CD14-positive monocyte (primary cell): ENCODE measurements at regions not wholly inside any gene's neighbourhood (a gene's known extent, or its start where the extent isn't known, plus 50 kb on each side); places are given as distances from the start of the nearest gene placed in this dataset.

Source experiments
- DNase-seq, 3 donors: peaks; one replicate each; pipeline ENCODE4 v3.0.0-alpha.2; 2011 to 2022
- H2AFZ ChIP-seq: 2 replicates; pipeline ENCODE4 v1.6.0; 2012; ENCODE audit warnings: mild to moderate bottlenecking, low read depth, low read length, inconsistent platforms; ENCODE audit not compliant: insufficient read depth, poor library complexity, severe bottlenecking
- H3K27ac ChIP-seq, 2 donors: 1 replicate in 1 of 2; 2 replicates in 1 of 2; pipeline ENCODE4 v1.5.1; 2012 to 2013; ENCODE audit warnings: low read length in 2 of 2, control low read depth in 1 of 2, inconsistent platforms in 1 of 2, low read depth in 1 of 2, mild to moderate bottlenecking in 1 of 2
- H3K27me3 ChIP-seq, 2 donors: one replicate each; pipeline versions ENCODE4 v1.6.0 to v1.6.1; 2011 to 2013; ENCODE audit warnings: low read length in 2 of 2; ENCODE audit not compliant: control insufficient read depth in 2 of 2, insufficient read depth in 2 of 2
- H3K36me3 ChIP-seq, 2 donors: replicated peaks in 1 of 2; 1 replicate in 1 of 2; 2 replicates in 1 of 2; pipeline versions ENCODE4 v1.5.1 to v1.6.1; 2012 to 2013; ENCODE audit warnings: low read length in 2 of 2, control low read depth in 1 of 2, inconsistent platforms in 1 of 2, mild to moderate bottlenecking in 1 of 2; ENCODE audit not compliant: insufficient read depth in 2 of 2, control insufficient read depth in 1 of 2
- H3K4me1 ChIP-seq, 2 donors: 1 replicate in 1 of 2; 2 replicates in 1 of 2; pipeline versions ENCODE4 v1.5.1 to v1.6.1; 2012 to 2013; ENCODE audit warnings: low read length in 2 of 2, control low read depth in 1 of 2, inconsistent platforms in 1 of 2, mild to moderate bottlenecking in 1 of 2, moderate library complexity in 1 of 2; ENCODE audit not compliant: insufficient read depth in 2 of 2, control insufficient read depth in 1 of 2
- H3K4me2 ChIP-seq: replicated peaks from 2 replicates; pipeline ENCODE3; 2012; ENCODE audit warnings: low read length, moderate library complexity, mild to moderate bottlenecking; ENCODE audit not compliant: poor library complexity, severe bottlenecking; ENCODE audit errors: extremely low read depth
- H3K4me3 ChIP-seq, 3 experiments: fragments of 200-600 bp in 1 of 3; sonication (generic) in 1 of 3; replicated peaks in 1 of 3; 1 replicate in 2 of 3; 2 replicates in 1 of 3; pipeline ENCODE4 v1.5.1; 2011 to 2013; ENCODE audit warnings: low read length in 3 of 3, mild to moderate bottlenecking in 3 of 3, control low read depth in 2 of 3, low read depth in 2 of 3, inconsistent platforms in 1 of 3, moderate library complexity in 1 of 3
- H3K79me2 ChIP-seq: 2 replicates; pipeline ENCODE4 v1.6.0; 2012; ENCODE audit warnings: mild to moderate bottlenecking, control low read depth, inconsistent platforms, low read length, moderate library complexity; ENCODE audit not compliant: insufficient read depth
- H3K9ac ChIP-seq: 2 replicates; pipeline ENCODE4 v1.6.0; 2017; ENCODE audit warnings: low read length, mild to moderate bottlenecking; ENCODE audit not compliant: insufficient read depth, poor library complexity, severe bottlenecking
- H3K9me3 ChIP-seq, 2 donors: replicated peaks in 1 of 2; 1 replicate in 1 of 2; 2 replicates in 1 of 2; pipeline versions ENCODE4 v1.5.1 to v1.6.1; 2012 to 2013; ENCODE audit warnings: low read length in 2 of 2, control low read depth in 1 of 2; ENCODE audit not compliant: control insufficient read depth in 1 of 2, insufficient read depth in 1 of 2
- H4K20me1 ChIP-seq: 2 replicates; pipeline ENCODE4 v1.6.0; 2012; ENCODE audit warnings: mild to moderate bottlenecking, low read length, control low read depth, moderate library complexity; ENCODE audit not compliant: insufficient read depth
- H3K27ac Mint-ChIP-seq, 7 donors: one replicate each; pipeline ENCODE4 v1.8.0; 2020; ENCODE audit warnings: mild to moderate bottlenecking in 7 of 7, mixed read lengths in 7 of 7, moderate library complexity in 6 of 7, inconsistent platforms in 2 of 7
- H3K27me3 Mint-ChIP-seq, 3 donors: one replicate each; pipeline ENCODE4 v1.8.0; 2021 to 2022; ENCODE audit warnings: low read depth in 3 of 3, mild to moderate bottlenecking in 3 of 3, mixed read lengths in 3 of 3, moderate library complexity in 3 of 3, inconsistent platforms in 1 of 3
- H3K36me3 Mint-ChIP-seq, 2 donors: one replicate each; pipeline ENCODE4 v1.8.0; 2020; ENCODE audit warnings: mixed read lengths in 2 of 2, inconsistent platforms in 1 of 2, mild to moderate bottlenecking in 1 of 2
- H3K4me1 Mint-ChIP-seq: one replicate; pipeline ENCODE4 v1.8.0; 2020; ENCODE audit warnings: mild to moderate bottlenecking, mixed read lengths
- H3K4me3 Mint-ChIP-seq, 2 donors: one replicate each; pipeline ENCODE4 v1.8.0; 2020; ENCODE audit warnings: mild to moderate bottlenecking in 2 of 2, mixed read lengths in 2 of 2, moderate library complexity in 1 of 2
- H3K9me3 Mint-ChIP-seq, 7 donors: one replicate each; pipeline ENCODE4 v1.8.0; 2020 to 2022; ENCODE audit warnings: mixed read lengths in 7 of 7, mild to moderate bottlenecking in 6 of 7, moderate library complexity in 6 of 7, inconsistent platforms in 2 of 7
- CTCF ChIP-seq: fragments of 200-600 bp; IDR thresholded peaks from one replicate; pipeline ENCODE4 v1.8.0; 2022; ENCODE audit warnings: antibody characterized with exemption, mild to moderate bottlenecking
- WGBS: methylation state at CpG from one replicate; pipeline ENCODE4 v1.1.5; 2013; ENCODE audit warnings: missing lambda C conversion rate; ENCODE audit not compliant: insufficient coverage; 5-methylcytosine and 5-hydroxymethylcytosine counted together
- intact Hi-C, 2 donors: fragments of 100-400 bp; cut with micrococcal nuclease; formaldehyde crosslinking; loops; one replicate each; pipeline versions ENCODE4 v1.15.0 to v1.15.1; 2023

- no peak for TF ChIP-seq CTCF
- H3K27ac ChIP-seq: peak overlapping the region; percentile 80 to 99
- H3K4me2 ChIP-seq: peak overlapping the region; percentile 71
- H3K4me1 ChIP-seq: peaks cover 56 to 62% of the 10 kb centered on the region in 2 donors
- H3K36me3 ChIP-seq: no peaks in the 10 kb centered on the region
- H3K9ac ChIP-seq: peak overlapping the region; percentile 63
- intact Hi-C loops: loop anchor here (5.0 kb wide), 3 partner anchors 36 to 124 kb away; partner anchors contain the start of gene ARF6 (in 1 of the 2)
- H3K79me2 ChIP-seq: peaks cover 6% of the 10 kb centered on the region
- H3K27me3 Mint-ChIP-seq: peaks cover 0 to 3% (median 0%) of the 10 kb centered on the region in 3 donors
- peaks cover 55% of the 10 kb centered on the region for H3K4me1 Mint-ChIP-seq
- peak overlapping the region; percentile 69 to 74 for H3K4me3 Mint-ChIP-seq
- H3K27ac Mint-ChIP-seq: peak overlapping the region; percentile 94 to 99 (median 96)
- peak overlapping the region in 1 of 3 experiments; percentile 80 for H3K4me3 ChIP-seq
- no peaks in the 10 kb centered on the region for H3K9me3 ChIP-seq
- no peaks in the 10 kb centered on the region for H3K9me3 Mint-ChIP-seq
- H2AFZ ChIP-seq: no peak overlapping the region
- peaks cover 3 to 4% of the 10 kb centered on the region in 2 donors for H3K36me3 Mint-ChIP-seq
- no peaks in the 10 kb centered on the region for H3K27me3 ChIP-seq
- 68% methylated on average over 12 of the region's 23 CpGs for WGBS
- DNase-seq: peak; percentile 56 to 62 (median 57)
- no peaks in the 10 kb centered on the region for H4K20me1 ChIP-seq
Measured at GRCh38 chr14:50001151-50001998, 108.5 kb downstream of the ARF6 start.

- Histone ChIP-seq H3K79me2 (peaks cover 6% of the 10 kb centered on the region), H4K20me1 (no peaks in the 10 kb centered on the region), H3K4me3 (peak overlapping the region; percentile 55 to 80 (median 77)), H3K4me1 (peaks cover 56 to 62% of the 10 kb centered on the region in 2 donors), H3K9me3 (no peaks in the 10 kb centered on the region), H3K9ac (peak overlapping the region; percentile 90), H3K36me3 (no peaks in the 10 kb centered on the region), H2AFZ (peak overlapping the region; percentile 87), H3K27me3 (no peaks in the 10 kb centered on the region), H3K4me2 (peak overlapping the region; percentile 71), H3K27ac (peak overlapping the region; percentile 83 to 99)
- no peaks in the 10 kb centered on the region for H3K27me3 Mint-ChIP-seq
- H3K36me3 Mint-ChIP-seq: peaks cover 3 to 4% of the 10 kb centered on the region in 2 donors
- peak overlapping the region; percentile 98 to 99 (median 99) for H3K27ac Mint-ChIP-seq
- intact Hi-C loops: loop anchor here (5.0 kb wide), 3 partner anchors 35 to 125 kb away; partner anchors contain the start of gene ARF6 (in 1 of the 2)
- peak in 1 of 3 donors; percentile 14 for DNase-seq
- H3K9me3 Mint-ChIP-seq: no peaks in the 10 kb centered on the region
- H3K4me1 Mint-ChIP-seq: peaks cover 55% of the 10 kb centered on the region
- WGBS: 52% methylated on average over 5 of the region's 10 CpGs
- TF ChIP-seq CTCF: no peak
- peak overlapping the region; percentile 87 to 96 for H3K4me3 Mint-ChIP-seq
Measured at GRCh38 chr14:50001999-50002925, 109.4 kb downstream of the ARF6 start.
